ENCODE measurements at regions not wholly inside any gene's neighbourhood (a gene's known extent, or its start where the extent isn't known, plus 50 kb on each side); places are given as distances from the start of the nearest gene placed in this dataset.

DNA sequence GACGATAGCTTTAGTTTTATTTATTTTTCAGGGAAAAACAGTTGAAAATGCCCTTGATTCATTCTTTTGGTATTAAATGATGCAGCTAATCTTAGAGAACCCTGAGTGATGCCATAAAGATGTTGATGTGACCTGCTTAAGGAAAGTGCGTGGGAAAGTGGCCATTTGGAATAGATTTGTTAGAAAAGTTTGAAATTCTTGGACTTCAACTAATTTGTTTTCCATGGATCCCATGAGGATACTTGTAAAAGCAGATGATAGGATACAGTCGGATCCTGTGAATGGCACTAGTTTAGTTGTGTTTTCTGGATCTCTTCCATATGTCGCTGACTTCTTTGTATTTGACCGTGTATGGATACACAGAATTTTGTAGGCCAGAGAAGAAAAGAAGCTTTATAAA is 69.0 kb downstream of the SEPTIN7 start:
- Histone ChIP-seq H3K36me3 (ENCODE audit: control insufficient read depth, insufficient read depth, low read length) (peaks cover 28% of the 10 kb centered on the region), H3K27ac (ENCODE audit: low read length) (no peak overlapping the region), H3K27me3 (ENCODE audit: control insufficient read depth, insufficient read depth, low read length) (no peaks in the 10 kb centered on the region), H3K9me3 (ENCODE audit: control insufficient read depth, insufficient read depth, low read depth, low read length) (no peaks in the 10 kb centered on the region), H3K4me3 (ENCODE audit: low read depth in 2 of 2, low read length in 2 of 2) (no peak overlapping the region), H3K4me1 (ENCODE audit: control insufficient read depth, insufficient read depth, low read length) (no peaks in the 10 kb centered on the region)
- in situ Hi-C loops (cut with HindIII; ENCODE audit: low pct_unique_long_range_greater_than_20kb, low sequenced_read_pairs): no loop called here
- ChIA-PET POLR2A (no interaction called here), CTCF (no interaction called here)
- intact Hi-C loops (cut with micrococcal nuclease; ENCODE audit: unreplicated experiment): no loop called here
- DNase-seq (ENCODE audit: low read depth, low spot score) (no peak), ATAC-seq (no peak)
- TF ChIP-seq, protein P1, sequence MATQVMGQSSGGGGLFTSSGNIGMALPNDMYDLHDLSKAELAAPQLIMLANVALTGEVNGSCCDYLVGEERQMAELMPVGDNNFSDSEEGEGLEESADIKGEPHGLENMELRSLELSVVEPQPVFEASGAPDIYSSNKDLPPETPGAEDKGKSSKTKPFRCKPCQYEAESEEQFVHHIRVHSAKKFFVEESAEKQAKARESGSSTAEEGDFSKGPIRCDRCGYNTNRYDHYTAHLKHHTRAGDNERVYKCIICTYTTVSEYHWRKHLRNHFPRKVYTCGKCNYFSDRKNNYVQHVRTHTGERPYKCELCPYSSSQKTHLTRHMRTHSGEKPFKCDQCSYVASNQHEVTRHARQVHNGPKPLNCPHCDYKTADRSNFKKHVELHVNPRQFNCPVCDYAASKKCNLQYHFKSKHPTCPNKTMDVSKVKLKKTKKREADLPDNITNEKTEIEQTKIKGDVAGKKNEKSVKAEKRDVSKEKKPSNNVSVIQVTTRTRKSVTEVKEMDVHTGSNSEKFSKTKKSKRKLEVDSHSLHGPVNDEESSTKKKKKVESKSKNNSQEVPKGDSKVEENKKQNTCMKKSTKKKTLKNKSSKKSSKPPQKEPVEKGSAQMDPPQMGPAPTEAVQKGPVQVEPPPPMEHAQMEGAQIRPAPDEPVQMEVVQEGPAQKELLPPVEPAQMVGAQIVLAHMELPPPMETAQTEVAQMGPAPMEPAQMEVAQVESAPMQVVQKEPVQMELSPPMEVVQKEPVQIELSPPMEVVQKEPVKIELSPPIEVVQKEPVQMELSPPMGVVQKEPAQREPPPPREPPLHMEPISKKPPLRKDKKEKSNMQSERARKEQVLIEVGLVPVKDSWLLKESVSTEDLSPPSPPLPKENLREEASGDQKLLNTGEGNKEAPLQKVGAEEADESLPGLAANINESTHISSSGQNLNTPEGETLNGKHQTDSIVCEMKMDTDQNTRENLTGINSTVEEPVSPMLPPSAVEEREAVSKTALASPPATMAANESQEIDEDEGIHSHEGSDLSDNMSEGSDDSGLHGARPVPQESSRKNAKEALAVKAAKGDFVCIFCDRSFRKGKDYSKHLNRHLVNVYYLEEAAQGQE (IDR thresholded peaks at IDR 0.05; ENCODE audit: insufficient read depth in 1 of 2, low read depth in 2 of 2, low read length in 1 of 2): no peak
- TF ChIP-seq SIN3A (IDR thresholded peaks at IDR 0.05; ENCODE audit: borderline replicate concordance, insufficient read depth, low read depth, low read length): no peak
- TF ChIP-seq, protein P2, sequence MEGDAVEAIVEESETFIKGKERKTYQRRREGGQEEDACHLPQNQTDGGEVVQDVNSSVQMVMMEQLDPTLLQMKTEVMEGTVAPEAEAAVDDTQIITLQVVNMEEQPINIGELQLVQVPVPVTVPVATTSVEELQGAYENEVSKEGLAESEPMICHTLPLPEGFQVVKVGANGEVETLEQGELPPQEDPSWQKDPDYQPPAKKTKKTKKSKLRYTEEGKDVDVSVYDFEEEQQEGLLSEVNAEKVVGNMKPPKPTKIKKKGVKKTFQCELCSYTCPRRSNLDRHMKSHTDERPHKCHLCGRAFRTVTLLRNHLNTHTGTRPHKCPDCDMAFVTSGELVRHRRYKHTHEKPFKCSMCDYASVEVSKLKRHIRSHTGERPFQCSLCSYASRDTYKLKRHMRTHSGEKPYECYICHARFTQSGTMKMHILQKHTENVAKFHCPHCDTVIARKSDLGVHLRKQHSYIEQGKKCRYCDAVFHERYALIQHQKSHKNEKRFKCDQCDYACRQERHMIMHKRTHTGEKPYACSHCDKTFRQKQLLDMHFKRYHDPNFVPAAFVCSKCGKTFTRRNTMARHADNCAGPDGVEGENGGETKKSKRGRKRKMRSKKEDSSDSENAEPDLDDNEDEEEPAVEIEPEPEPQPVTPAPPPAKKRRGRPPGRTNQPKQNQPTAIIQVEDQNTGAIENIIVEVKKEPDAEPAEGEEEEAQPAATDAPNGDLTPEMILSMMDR (IDR thresholded peaks at IDR 0.05): no peak
- no peak for TF ChIP-seq TCF7L2 (IDR thresholded peaks at IDR 0.05; ENCODE audit: low read depth, low read length)
- no peak for TF ChIP-seq POLR2AphosphoS5 (IDR thresholded peaks at IDR 0.05; ENCODE audit: low read depth, low read length)
- no TSS peak for BruUV-seq (replicated peaks)

DNA sequence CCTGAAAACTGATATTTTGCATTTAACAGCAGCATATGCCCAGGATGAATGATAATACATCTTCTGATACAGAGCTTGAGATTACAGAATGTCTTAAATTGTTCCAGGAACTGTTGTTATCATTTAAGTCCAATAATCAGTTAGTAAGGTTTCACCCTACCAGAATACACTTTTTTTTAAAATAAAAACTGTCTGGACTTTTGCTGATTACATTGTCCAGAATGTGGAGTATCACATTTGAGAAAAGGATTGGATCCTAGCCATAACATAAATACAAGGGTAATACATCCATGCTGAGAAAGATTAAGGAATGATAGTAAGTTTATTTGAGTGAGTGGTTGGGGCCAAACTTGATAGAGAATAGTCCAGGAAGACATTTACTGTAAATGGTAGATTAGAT is 71.0 kb downstream of the SEPTIN7 start:
- TF ChIP-seq SIN3A (IDR thresholded peaks at IDR 0.05; ENCODE audit: borderline replicate concordance, insufficient read depth, low read depth, low read length): no peak
- TF ChIP-seq, protein P1 (IDR thresholded peaks at IDR 0.05; ENCODE audit: insufficient read depth in 1 of 2, low read depth in 2 of 2, low read length in 1 of 2): no peak
- no peak for TF ChIP-seq POLR2AphosphoS5 (IDR thresholded peaks at IDR 0.05; ENCODE audit: low read depth, low read length)
- TF ChIP-seq, protein P2 (IDR thresholded peaks at IDR 0.05): no peak
- no peak for TF ChIP-seq TCF7L2 (IDR thresholded peaks at IDR 0.05; ENCODE audit: low read depth, low read length)
- no peaks in the 10 kb centered on the region for H3K4me1 ChIP-seq (ENCODE audit: control insufficient read depth, insufficient read depth, low read length)
- H3K36me3 ChIP-seq (ENCODE audit: control insufficient read depth, insufficient read depth, low read length): peaks cover 22% of the 10 kb centered on the region
- H3K27ac ChIP-seq (ENCODE audit: low read length): no peak overlapping the region
- CTCF ChIA-PET: no interaction called here
- no peaks in the 10 kb centered on the region for H3K27me3 ChIP-seq (ENCODE audit: control insufficient read depth, insufficient read depth, low read length)
- no peak for DNase-seq (ENCODE audit: low read depth, low spot score)
- no peak for ATAC-seq
- POLR2A ChIA-PET: no interaction called here
- no peaks in the 10 kb centered on the region for H3K9me3 ChIP-seq (ENCODE audit: control insufficient read depth, insufficient read depth, low read depth, low read length)
- intact Hi-C loops (cut with micrococcal nuclease; ENCODE audit: unreplicated experiment) (no loop called here), in situ Hi-C loops (cut with HindIII; ENCODE audit: low pct_unique_long_range_greater_than_20kb, low sequenced_read_pairs) (no loop called here)
- no TSS peak for BruUV-seq (replicated peaks)
- H3K4me3 ChIP-seq (ENCODE audit: low read depth in 2 of 2, low read length in 2 of 2): no peak overlapping the region
